ENCODE measurements at regions not wholly inside any gene's neighbourhood (a gene's known extent, or its start where the extent isn't known, plus 50 kb on each side); places are given as distances from the start of the nearest gene placed in this dataset.

- no peak for TF ChIP-seq CTCF (IDR thresholded peaks at IDR 0.05)
- TF ChIP-seq POLR2A (IDR thresholded peaks at IDR 0.05): no peak
Measured at GRCh38 chr11:19435306-19435989, 194.7 kb upstream of the E2F8 start.
